IMR-90 (cell line): ENCODE measurements at regions not wholly inside any gene's neighbourhood (a gene's known extent, or its start where the extent isn't known, plus 50 kb on each side); places are given as distances from the start of the nearest gene placed in this dataset.

Source experiments
- ATAC-seq: fragments of 200-7000 bp; cut with Tn5 transposase; 2 replicates; pipeline ENCODE4 v1.9.1; 2020; ENCODE audit warnings: low read depth, mild to moderate bottlenecking, moderate library complexity
- BruUV-seq: library from RNA; stranded (reverse); fragments of 400-500 nt; replicated peaks from 2 replicates; lab custom pipeline; 2021; lab: Mats Ljungman, UMichigan
- CTCF ChIA-PET: fragments of 300-600 bp; formaldehyde crosslinking; extraction: SDS; loops from one replicate; lab custom pipeline; 2021; ENCODE audit warnings: antibody characterized with exemption; lab: Yijun Ruan, JAX
- POLR2A ChIA-PET: fragments of 300-600 bp; sonication (Branson Sonifier 250); formaldehyde crosslinking; loops from one replicate; lab custom pipeline; 2022; ENCODE audit warnings: antibody characterized with exemption; ENCODE audit not compliant: unreplicated experiment; lab: Charles Lee
- DNase-seq: peaks from one replicate; pipeline ENCODE4 v3.0.0; 2013
- H2AFZ ChIP-seq: replicated peaks from 2 replicates; pipeline ENCODE3; 2013; ENCODE audit warnings: low read length, mild to moderate bottlenecking; ENCODE audit not compliant: poor library complexity
- H2AK5ac ChIP-seq: 2 replicates; pipeline ENCODE4 v1.6.1; 2013; ENCODE audit warnings: low read depth, low read length, inconsistent platforms
- H2AK9ac ChIP-seq: replicated peaks from 2 replicates; pipeline ENCODE3; 2013; ENCODE audit warnings: mild to moderate bottlenecking, low read depth, low read length, moderate library complexity; ENCODE audit not compliant: poor library complexity
- H2BK120ac ChIP-seq: 2 replicates; pipeline ENCODE4 v1.6.1; 2013; ENCODE audit warnings: low read depth, low read length, inconsistent platforms
- H2BK15ac ChIP-seq: 3 replicates; pipeline ENCODE4 v1.6.1; 2013; ENCODE audit warnings: low read depth, low read length, inconsistent platforms
- H2BK20ac ChIP-seq: 2 replicates; pipeline ENCODE4 v1.6.1; 2013; ENCODE audit warnings: low read depth, mild to moderate bottlenecking, inconsistent platforms, low read length, moderate library complexity
- H2BK5ac ChIP-seq: 2 replicates; pipeline ENCODE4 v1.6.1; 2013; ENCODE audit warnings: mild to moderate bottlenecking, low read depth, low read length, inconsistent platforms; ENCODE audit not compliant: poor library complexity, severe bottlenecking
- H3K14ac ChIP-seq: replicated peaks from 2 replicates; pipeline ENCODE4 v1.6.1; 2013; ENCODE audit warnings: low read depth, low read length, inconsistent platforms
- H3K18ac ChIP-seq: 2 replicates; pipeline ENCODE4 v1.6.1; 2013; ENCODE audit warnings: low read depth, low read length, control low read depth
- H3K23ac ChIP-seq: 2 replicates; pipeline ENCODE4 v1.6.1; 2013; ENCODE audit warnings: low read depth, low read length, inconsistent platforms
- H3K27ac ChIP-seq: 2 replicates; pipeline ENCODE4 v1.5.1; 2013; ENCODE audit warnings: mild to moderate bottlenecking, control low read depth, low read length; ENCODE audit not compliant: insufficient read depth
- H3K27me3 ChIP-seq: 2 replicates; pipeline ENCODE4 v1.6.1; 2013; ENCODE audit warnings: low read length; ENCODE audit not compliant: control insufficient read depth, insufficient read depth
- H3K36me3 ChIP-seq: 2 replicates; pipeline ENCODE4 v1.6.1; 2013; ENCODE audit warnings: low read length, mixed read lengths; ENCODE audit not compliant: control insufficient read depth, insufficient read depth
- H3K4ac ChIP-seq: 2 replicates; pipeline ENCODE4 v1.6.1; 2013; ENCODE audit warnings: low read depth, low read length, inconsistent platforms
- H3K4me1 ChIP-seq: 2 replicates; pipeline ENCODE4 v1.6.1; 2013; ENCODE audit warnings: low read length, mixed read lengths; ENCODE audit not compliant: control insufficient read depth, insufficient read depth
- H3K4me2 ChIP-seq: 2 replicates; pipeline ENCODE4 v1.6.1; 2013; ENCODE audit warnings: low read depth, mild to moderate bottlenecking, control low read depth, low read length, moderate library complexity
- H3K4me3 ChIP-seq: 2 replicates; pipeline ENCODE4 v1.5.1; 2013; ENCODE audit warnings: low read depth, mild to moderate bottlenecking, control low read depth, low read length, moderate library complexity; ENCODE audit not compliant: insufficient read depth
- H3K56ac ChIP-seq: 2 replicates; pipeline ENCODE4 v1.6.1; 2013; ENCODE audit warnings: low read length, inconsistent platforms; ENCODE audit not compliant: insufficient read depth; ENCODE audit errors: extremely low read depth
- H3K79me1 ChIP-seq, 2 experiments: 2 replicates each; pipeline ENCODE4 v1.6.1; 2013; ENCODE audit warnings: low read length in 2 of 2, inconsistent platforms in 1 of 2, low read depth in 1 of 2
- H3K9ac ChIP-seq: 2 replicates; pipeline ENCODE4 v1.6.1; 2013; ENCODE audit warnings: low read depth, low read length, control low read depth
- H3K9me1 ChIP-seq: 2 replicates; pipeline ENCODE4 v1.6.1; 2013; ENCODE audit warnings: low read length, inconsistent platforms; ENCODE audit not compliant: insufficient read depth
- H3K9me3 ChIP-seq: 2 replicates; pipeline ENCODE4 v1.6.1; 2013; ENCODE audit warnings: low read length; ENCODE audit not compliant: control insufficient read depth, insufficient read depth
- H4K20me1 ChIP-seq: 2 replicates; pipeline ENCODE4 v1.6.1; 2013; ENCODE audit warnings: low read length, inconsistent platforms; ENCODE audit not compliant: insufficient read depth
- H4K5ac ChIP-seq: 2 replicates; pipeline ENCODE4 v1.6.1; 2013; ENCODE audit warnings: mild to moderate bottlenecking, low read depth, low read length, control low read depth
- H4K8ac ChIP-seq, 2 experiments: 2 replicates each; pipeline ENCODE4 v1.6.1; 2013; ENCODE audit warnings: low read depth in 2 of 2, low read length in 2 of 2, control low read depth in 1 of 2, inconsistent platforms in 1 of 2
- H4K91ac ChIP-seq: 2 replicates; pipeline ENCODE4 v1.6.1; 2013; ENCODE audit warnings: low read depth, low read length, inconsistent platforms; ENCODE audit not compliant: insufficient read depth
- CEBPB ChIP-seq: IDR thresholded peaks from 2 replicates; pipeline ENCODE4 v1.6.1; 2012; ENCODE audit warnings: low read depth, low read length, improper control_type of control experiment
- NFE2L2 ChIP-seq: fragments of 150-350 bp; IDR thresholded peaks from 2 replicates; pipeline ENCODE4 v1.6.1; 2016; ENCODE audit warnings: low read depth, mild to moderate bottlenecking, low read length
- whole genome bisulfite sequencing, 2 experiments: methylation state at CpG; one replicate each; pipeline versions ENCODE4 v1.1.5 to v1.1.7; 2013; ENCODE audit warnings: missing lambda C conversion rate in 2 of 2; ENCODE audit not compliant: insufficient read length in 1 of 2; ENCODE audit errors: extremely low coverage in 2 of 2; 5-methylcytosine and 5-hydroxymethylcytosine counted together
- dilution Hi-C: fragments of 300-500 bp; cut with HindIII; formaldehyde crosslinking; loops from one replicate; pipeline ENCODE4 v1.14.3; 2018; ENCODE audit warnings: low sequenced_read_pairs; ENCODE audit not compliant: unreplicated experiment
- in situ Hi-C: fragments of 300-500 bp; cut with MboI; formaldehyde crosslinking; loops from 3 replicates; pipeline ENCODE4 v1.14.3; 2019; ENCODE audit warnings: low sequenced_read_pairs, inconsistent platforms, mixed read lengths
- intact Hi-C: fragments of 100-400 bp; cut with micrococcal nuclease; formaldehyde crosslinking; loops from 2 replicates; pipeline ENCODE4 v1.10.0; 2022

- no CpG with 5 or more reads among the region's 3 CpGs for WGBS, 2 experiments
- H3K9ac ChIP-seq = no peak overlapping the region
These were observed 242.5 kb upstream of the PCDH15 start for GRCh38 chr10:55043540-55043939.

More at GRCh38 chr10:55043540-55043939, 242.5 kb upstream of the PCDH15 start:
- Histone ChIP-seq H3K4me3 (no peak overlapping the region), H2BK20ac (no peak overlapping the region), H4K91ac (no peak overlapping the region), H4K8ac (no peak overlapping the region), H3K79me1 (no peaks in the 10 kb centered on the region), H3K56ac (no peak overlapping the region), H3K4me1 (no peaks in the 10 kb centered on the region), H3K18ac (no peak overlapping the region), H3K23ac (no peak overlapping the region), H3K14ac (no peak overlapping the region), H2BK5ac (no peak overlapping the region), H3K27ac (no peak overlapping the region), H2AK5ac (no peak overlapping the region), H4K5ac (no peak overlapping the region), H3K4me2 (no peak overlapping the region), H4K20me1 (no peaks in the 10 kb centered on the region), H3K9me1 (no peaks in the 10 kb centered on the region), H2AFZ (no peak overlapping the region), H2AK9ac (no peak overlapping the region), H2BK120ac (no peak overlapping the region), H3K4ac (no peak overlapping the region), H3K27me3 (no peaks in the 10 kb centered on the region), H3K9me3 (no peaks in the 10 kb centered on the region), H3K36me3 (no peaks in the 10 kb centered on the region), H2BK15ac (no peak overlapping the region)
- ChIA-PET CTCF (no interaction called here), POLR2A (no interaction called here)
- in situ Hi-C loops (no loop called here), intact Hi-C loops (no loop called here), dilution Hi-C loops (no loop called here)
- TF ChIP-seq CEBPB (no peak), NFE2L2 (no peak)
- ATAC-seq = no peak
- no peak for DNase-seq
- no TSS peak for BruUV-seq
